ENCODE measurements at regions not wholly inside any gene's neighbourhood (a gene's known extent, or its start where the extent isn't known, plus 50 kb on each side); places are given as distances from the start of the nearest gene placed in this dataset.
"Not testable (repeated sequence)": the region's sequence is repeated elsewhere in the genome, so short reads cannot be mapped to it uniquely, and the experiment has no call there.

GRCh38 chr18:64809801-64810200, 660.9 kb upstream of the LINC00305 start:
- DNase-seq: no peak

GRCh38 chr18:64807560-64807959, 658.7 kb upstream of the LINC00305 start:
- DNase-seq: no peak

GRCh38 chr18:64806691-64807090, 657.8 kb upstream of the LINC00305 start:
- DNase-seq: peak; percentile 27

GRCh38 chr18:64806232-64806631, 657.3 kb upstream of the LINC00305 start:
- DNase-seq: no peak

GRCh38 chr18:64803471-64803870, 654.6 kb upstream of the LINC00305 start:
- DNase-seq: peak; percentile 2

GRCh38 chr18:64800151-64800550, 651.3 kb upstream of the LINC00305 start:
- DNase-seq: no peak

- no peak for DNase-seq
Measured at GRCh38 chr18:64799376-64799775, 650.5 kb upstream of the LINC00305 start.

- no peak for DNase-seq
Measured at GRCh38 chr18:64791236-64791635, 642.3 kb upstream of the LINC00305 start.

GRCh38 chr18:64785686-64786085, 636.8 kb upstream of the LINC00305 start:
- no peak for DNase-seq

GRCh38 chr18:64777556-64777955, 628.7 kb upstream of the LINC00305 start:
- no peak for DNase-seq

GRCh38 chr18:64765908-64766307, 617.0 kb upstream of the LINC00305 start:
- no peak for DNase-seq

- DNase-seq: no peak
Measured at GRCh38 chr18:64752707-64753106, 603.8 kb upstream of the LINC00305 start.

- no peak for DNase-seq
Measured at GRCh38 chr18:64749884-64750283, 601.0 kb upstream of the LINC00305 start.

- DNase-seq: no peak
Measured at GRCh38 chr18:64747803-64748202, 598.9 kb upstream of the LINC00305 start.

- DNase-seq: no peak
Measured at GRCh38 chr18:64742898-64743297, 594.0 kb upstream of the LINC00305 start.

GRCh38 chr18:64734063-64734462, 585.2 kb upstream of the LINC00305 start:
- DNase-seq: no peak

- not testable (repeated sequence) for DNase-seq
Measured at GRCh38 chr18:64725657-64726056, 576.8 kb upstream of the LINC00305 start.

- peak; percentile 53 for DNase-seq
Measured at GRCh38 chr18:64720781-64721464, 572.0 kb upstream of the LINC00305 start.

GRCh38 chr18:64718808-64719207, 569.9 kb upstream of the LINC00305 start:
- DNase-seq: no peak

GRCh38 chr18:64717026-64717425, 568.1 kb upstream of the LINC00305 start:
- DNase-seq: no peak

- DNase-seq: no peak
Measured at GRCh38 chr18:64714086-64714485, 565.2 kb upstream of the LINC00305 start.

- DNase-seq: peak; percentile 4
Measured at GRCh38 chr18:64713284-64713683, 564.4 kb upstream of the LINC00305 start.

GRCh38 chr18:64712035-64712434, 563.1 kb upstream of the LINC00305 start:
- DNase-seq: peak; percentile 28

- no peak for DNase-seq
Measured at GRCh38 chr18:64710105-64710861, 561.4 kb upstream of the LINC00305 start.

GRCh38 chr18:64707052-64707451, 558.2 kb upstream of the LINC00305 start:
- no peak for DNase-seq
